ENCODE measurements at regions not wholly inside any gene's neighbourhood (a gene's known extent, or its start where the extent isn't known, plus 50 kb on each side); places are given as distances from the start of the nearest gene placed in this dataset.

DNA sequence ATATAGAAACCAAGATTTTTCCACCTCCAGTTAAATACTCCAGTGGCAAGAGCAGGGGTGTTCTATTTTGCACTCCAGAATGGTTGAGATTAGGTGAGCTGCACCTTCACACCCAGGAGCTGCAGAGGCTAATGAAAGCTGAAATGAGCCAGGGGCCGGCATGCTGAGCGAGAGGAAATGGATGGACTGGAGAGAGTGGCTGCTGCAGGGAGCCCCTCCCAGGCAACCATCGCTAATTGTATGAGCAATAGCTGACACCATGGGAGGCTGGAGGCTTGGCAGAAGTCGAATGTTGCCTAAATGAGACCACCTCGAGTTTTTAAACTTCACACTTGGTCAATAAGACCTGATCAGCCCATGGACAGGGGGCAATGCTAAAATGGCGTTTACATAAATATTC is 301.8 kb upstream of the TMPO start:
- no peak for DNase-seq (ENCODE audit: low spot score)

GRCh38 chr12:98217257-98217656 is 298.1 kb upstream of the TMPO start:
- no peak for DNase-seq (ENCODE audit: low spot score)

DNA sequence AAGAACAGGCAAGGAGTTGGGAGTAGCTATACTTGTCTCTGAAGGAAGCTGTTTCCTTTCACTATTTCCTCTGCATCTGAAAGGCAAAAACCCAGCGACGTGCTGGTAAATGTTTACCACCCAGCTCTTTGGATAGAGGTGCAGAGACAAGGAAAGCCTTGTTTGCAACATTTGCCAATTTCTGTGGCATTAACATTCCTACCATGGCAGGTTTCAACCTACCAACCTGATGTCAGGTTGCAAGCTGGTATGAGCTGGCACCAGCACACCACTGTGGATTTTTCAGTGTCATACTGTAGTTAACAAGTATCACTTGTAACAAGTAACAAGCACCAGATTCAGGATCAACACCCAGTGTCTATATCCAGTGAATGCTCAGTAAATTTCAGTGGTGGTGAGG is 294.8 kb upstream of the TMPO start:
- no peak for DNase-seq (ENCODE audit: low spot score)

DNA sequence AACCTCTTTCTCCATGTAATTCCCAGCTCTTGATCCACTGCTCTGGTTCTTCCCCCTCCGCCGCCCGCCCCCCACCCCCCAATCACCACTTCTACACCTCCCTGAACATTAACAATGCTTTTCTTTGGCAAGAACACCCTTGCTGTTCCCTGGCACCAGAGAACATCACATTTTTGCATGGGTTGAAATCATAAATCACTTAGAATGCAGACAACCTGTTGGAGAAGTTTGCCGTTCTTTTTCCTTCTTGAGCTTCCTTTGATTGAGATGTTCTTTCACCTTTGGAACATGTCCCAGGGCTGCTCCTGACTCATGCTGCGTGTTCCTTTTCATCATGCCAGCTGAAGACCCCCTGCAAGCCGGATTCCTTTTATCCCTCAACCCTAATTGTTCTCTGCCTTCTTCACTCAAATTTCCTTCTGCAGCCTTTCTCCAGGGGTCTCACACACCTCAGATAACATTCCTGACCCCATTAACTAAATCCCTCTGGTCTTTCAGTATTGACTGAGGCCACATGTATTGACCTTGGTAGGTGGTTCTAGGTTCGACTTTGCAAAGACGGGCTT is 294.1 kb upstream of the TMPO start:
- no peak for DNase-seq (ENCODE audit: low spot score)

DNA sequence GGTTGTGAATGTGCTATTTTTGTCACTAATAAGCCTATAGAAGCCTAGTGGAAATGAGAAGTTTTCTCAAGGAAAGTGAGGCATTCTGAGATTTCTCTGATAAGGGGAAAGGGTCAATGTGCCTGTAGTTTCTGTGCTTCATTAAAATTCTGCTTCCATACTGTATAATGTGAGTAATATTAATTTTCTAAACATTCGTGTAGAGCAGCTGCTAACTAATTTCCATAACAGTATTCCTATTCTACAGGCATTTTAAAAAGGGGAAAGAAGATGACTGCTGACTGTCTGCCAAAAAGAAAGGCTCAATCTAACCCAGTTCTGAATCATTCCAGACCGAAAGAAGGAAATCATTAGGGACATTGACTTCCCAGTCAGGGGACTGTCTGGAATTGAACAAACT is 293.3 kb upstream of the TMPO start:
- DNase-seq (ENCODE audit: low spot score) = no peak

DNA sequence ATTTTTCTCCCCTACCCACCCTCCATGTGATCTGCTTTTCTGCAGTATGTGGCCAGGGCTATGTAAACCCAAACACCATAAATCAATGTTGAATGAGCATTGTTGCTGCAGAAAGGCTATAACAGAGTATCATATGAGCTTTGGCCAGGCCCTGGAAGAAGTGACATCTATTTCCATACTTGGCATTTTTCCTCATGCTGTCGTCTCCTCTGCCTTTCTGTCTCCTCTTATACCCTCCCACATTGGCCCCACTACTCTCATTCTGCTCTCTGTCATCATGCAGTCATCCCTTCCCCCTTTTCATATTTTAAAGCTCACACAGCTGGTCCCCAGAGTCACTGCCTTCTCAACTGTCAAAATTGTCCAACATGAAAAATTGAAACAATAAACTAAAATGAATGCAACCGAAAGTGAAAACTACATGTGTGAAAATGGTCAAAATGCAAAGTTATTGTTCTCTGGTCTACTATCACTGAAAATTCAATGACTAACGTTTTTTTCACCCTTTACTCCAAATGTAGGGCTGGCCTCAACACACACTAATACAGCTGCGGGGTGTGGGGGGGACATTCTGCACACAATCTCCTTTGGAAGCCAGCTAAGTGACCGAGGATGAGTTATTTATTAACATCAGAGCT is 290.7 kb upstream of the TMPO start:
- DNase-seq (ENCODE audit: low spot score) = no peak

GRCh38 chr12:98227162-98227561 is 288.2 kb upstream of the TMPO start:
- peak; percentile 50 for DNase-seq (ENCODE audit: low spot score)

GRCh38 chr12:98228683-98229539 is 286.5 kb upstream of the TMPO start:
- DNase-seq (ENCODE audit: low spot score) = no peak

- no peak for DNase-seq (ENCODE audit: low spot score)
Observed at GRCh38 chr12:98229540-98229924, 285.9 kb upstream of the TMPO start.

- no peak for DNase-seq (ENCODE audit: low spot score)
Observed at GRCh38 chr12:98232753-98233390, 282.5 kb upstream of the TMPO start.

DNA sequence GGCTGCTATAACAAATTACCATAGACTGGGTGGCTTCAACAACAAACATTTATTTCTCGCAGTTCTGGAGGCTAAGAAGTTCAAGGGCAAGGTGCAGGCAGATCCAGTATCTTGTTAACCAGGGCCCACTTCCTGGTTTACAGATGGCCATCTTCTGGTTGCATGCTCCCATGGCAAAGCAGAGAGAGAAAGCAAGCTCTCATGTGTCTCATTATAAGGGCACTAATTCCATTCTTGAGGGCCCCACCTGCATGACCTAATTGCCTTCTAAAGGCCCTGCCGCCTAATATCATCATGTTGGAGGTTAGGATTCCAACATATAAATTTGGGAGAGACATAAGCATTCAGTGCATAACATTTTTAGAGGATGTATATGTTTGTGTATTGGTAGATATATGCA is 280.1 kb upstream of the TMPO start:
- DNase-seq (ENCODE audit: low spot score) = no peak

DNA sequence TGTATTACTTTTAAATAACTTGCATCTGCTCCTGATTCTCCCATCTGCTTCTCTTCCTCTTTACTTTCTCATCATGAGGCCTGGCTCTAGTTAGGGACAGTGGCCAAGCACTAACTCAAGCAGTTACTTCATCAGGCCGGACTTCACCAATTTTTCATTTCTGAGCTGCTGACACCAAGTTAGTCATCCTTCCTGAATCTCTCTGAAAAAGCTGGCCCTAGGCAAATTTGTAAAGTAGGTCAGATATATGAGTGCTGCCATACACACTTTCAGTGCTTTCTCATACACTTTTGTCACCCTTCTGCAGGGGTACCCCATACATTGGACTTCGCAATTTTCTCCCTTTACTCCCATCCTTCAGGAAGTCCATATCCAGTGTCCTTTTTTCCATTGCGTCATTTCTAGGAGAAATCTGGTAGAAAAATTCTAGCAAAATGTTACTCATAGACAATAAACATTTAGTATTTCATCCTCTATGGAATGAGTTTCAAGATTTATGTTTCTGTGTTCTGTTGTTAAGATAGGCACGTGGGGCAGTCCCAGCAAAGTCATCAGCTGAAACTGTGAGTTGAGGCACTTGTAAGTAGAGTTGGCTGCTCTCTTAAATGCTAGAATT is 276.8 kb upstream of the TMPO start:
- no peak for DNase-seq (ENCODE audit: low spot score)

GRCh38 chr12:98243190-98243589 is 272.2 kb upstream of the TMPO start:
- no peak for DNase-seq (ENCODE audit: low spot score)

- no peak for DNase-seq (ENCODE audit: low spot score)
Observed at GRCh38 chr12:98244136-98244535, 271.3 kb upstream of the TMPO start.

GRCh38 chr12:98253207-98254037 is 262.0 kb upstream of the TMPO start:
- DNase-seq (ENCODE audit: low spot score) = no peak

GRCh38 chr12:98256830-98257229 is 258.6 kb upstream of the TMPO start:
- no peak for DNase-seq (ENCODE audit: low spot score)

GRCh38 chr12:98259693-98260092 is 255.7 kb upstream of the TMPO start:
- DNase-seq (ENCODE audit: low spot score) = no peak

GRCh38 chr12:98260276-98260675 is 255.1 kb upstream of the TMPO start:
- no peak for DNase-seq (ENCODE audit: low spot score)

DNA sequence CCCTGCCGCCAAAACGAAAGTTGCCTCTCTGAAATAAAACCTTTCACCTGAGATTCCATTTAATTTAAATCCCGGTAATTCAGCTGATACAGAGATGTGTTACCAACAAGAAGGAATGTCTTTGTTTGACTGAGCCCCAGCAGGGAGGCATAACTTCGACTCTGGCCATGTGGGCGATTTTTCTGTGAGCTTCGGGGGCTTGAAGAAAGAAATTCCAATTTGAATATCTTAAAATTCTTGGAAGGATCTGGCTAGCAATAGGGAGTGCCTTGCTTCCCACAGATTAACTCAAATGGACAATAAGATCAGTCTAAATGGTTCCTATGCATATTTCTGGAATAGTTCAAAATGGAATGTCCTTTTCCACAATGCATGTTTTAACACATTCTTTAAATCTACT is 252.5 kb upstream of the TMPO start:
- no peak for DNase-seq (ENCODE audit: low spot score)

DNA sequence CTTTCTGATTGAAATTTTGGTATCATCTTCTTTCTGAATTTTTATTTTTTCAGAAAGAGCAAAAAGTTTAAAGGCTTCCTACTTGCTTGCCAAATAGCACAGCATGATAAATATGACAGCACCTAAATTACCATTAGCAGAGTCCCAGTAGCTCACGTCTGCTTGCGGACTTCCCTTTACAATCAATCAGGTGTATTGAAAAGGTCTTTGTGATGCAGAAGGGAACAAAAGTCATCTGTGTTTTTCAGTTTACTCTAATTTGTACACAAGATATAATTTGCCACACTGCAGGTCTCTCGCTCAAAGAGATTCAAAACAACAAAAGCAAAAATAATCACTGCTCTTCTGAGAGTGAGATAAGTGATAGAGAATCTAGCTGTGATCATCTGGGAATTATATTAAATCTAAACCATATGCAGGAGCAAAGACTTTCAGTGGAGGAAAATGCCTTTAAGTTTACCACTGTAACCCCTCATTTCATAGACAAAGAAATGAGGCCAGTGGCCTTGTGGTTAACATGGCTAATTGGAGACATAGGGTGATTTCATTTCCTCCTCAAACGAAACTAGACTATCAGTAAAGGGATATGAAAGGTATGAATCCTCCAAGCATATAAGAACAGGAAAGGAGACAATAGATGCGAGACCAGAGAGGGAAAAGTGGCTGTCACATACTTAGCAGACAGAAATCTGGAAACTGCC is 240.8 kb upstream of the TMPO start:
- no peak for DNase-seq (ENCODE audit: low spot score)

DNA sequence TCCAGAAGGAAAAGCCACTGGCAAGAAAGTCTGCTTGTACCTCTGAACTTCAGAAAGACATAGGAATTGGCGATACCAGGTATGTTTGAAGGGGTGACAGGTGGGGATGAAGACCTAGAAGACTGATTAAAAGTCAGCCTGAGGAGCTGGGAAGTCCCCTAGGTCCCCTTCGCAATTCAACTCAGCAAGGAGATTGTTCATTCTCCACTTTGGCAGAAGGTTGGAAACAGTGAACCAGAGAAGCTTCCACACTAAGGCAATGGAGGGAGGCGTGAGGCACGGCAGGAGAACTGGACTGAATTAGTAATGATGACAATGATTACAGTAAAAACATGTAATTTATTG is 240.3 kb upstream of the TMPO start:
- DNase-seq (ENCODE audit: low spot score) = no peak
